Natural killer cell (primary cell): ENCODE measurements at regions not wholly inside any gene's neighbourhood (a gene's known extent, or its start where the extent isn't known, plus 50 kb on each side); places are given as distances from the start of the nearest gene placed in this dataset.

Experiments used
- ATAC-seq, 3 donors: fragments of 150-1000 bp in 2 of 3; fragments of 200-7000 bp in 1 of 3; cut with Tn5 transposase; 1 replicate in 1 of 3; 2 replicates in 2 of 3; pipeline ENCODE4 v1.10.0; 2021; ENCODE audit warnings: mild to moderate bottlenecking in 2 of 3, moderate library complexity in 2 of 3
- DNase-seq, 2 donors: peaks; one replicate each; pipeline versions ENCODE4 v3.0.0 to v3.0.0-alpha.2; 2013 to 2021; ENCODE audit warnings: mixed read lengths in 1 of 2
- H3K27ac ChIP-seq: one replicate; pipeline ENCODE4 v1.5.1; 2013; ENCODE audit warnings: mild to moderate bottlenecking, low read length
- H3K27me3 ChIP-seq: one replicate; pipeline ENCODE4 v1.6.1; 2013; ENCODE audit warnings: low read length; ENCODE audit not compliant: control insufficient read depth, insufficient read depth
- H3K36me3 ChIP-seq: one replicate; pipeline ENCODE4 v1.6.1; 2013; ENCODE audit warnings: low read length; ENCODE audit not compliant: control insufficient read depth, insufficient read depth
- H3K4me1 ChIP-seq: one replicate; pipeline ENCODE4 v1.6.1; 2013; ENCODE audit warnings: low read length; ENCODE audit not compliant: control insufficient read depth, insufficient read depth
- H3K4me3 ChIP-seq: one replicate; pipeline ENCODE4 v1.5.1; 2013; ENCODE audit warnings: low read length
- H3K9me3 ChIP-seq: one replicate; pipeline ENCODE4 v1.6.1; 2013; ENCODE audit warnings: low read length; ENCODE audit not compliant: control insufficient read depth, insufficient read depth
- H3K27ac Mint-ChIP-seq, 2 donors: one replicate each; pipeline ENCODE4 v1.8.0; 2022; ENCODE audit warnings: mild to moderate bottlenecking in 2 of 2, mixed read lengths in 2 of 2, moderate library complexity in 1 of 2
- H3K27me3 Mint-ChIP-seq, 2 donors: one replicate each; pipeline ENCODE4 v1.8.0; 2022; ENCODE audit warnings: low read depth in 2 of 2, mixed read lengths in 2 of 2
- H3K36me3 Mint-ChIP-seq: one replicate; pipeline ENCODE4 v1.8.0; 2022; ENCODE audit warnings: mixed read lengths
- H3K4me1 Mint-ChIP-seq, 2 donors: one replicate each; pipeline ENCODE4 v1.8.0; 2022; ENCODE audit warnings: mixed read lengths in 2 of 2
- H3K4me3 Mint-ChIP-seq: one replicate; pipeline ENCODE4 v1.8.0; 2022; ENCODE audit warnings: mild to moderate bottlenecking, moderate library complexity, mixed read lengths
- H3K9me3 Mint-ChIP-seq, 2 donors: one replicate each; pipeline ENCODE4 v1.8.0; 2022; ENCODE audit warnings: mixed read lengths in 2 of 2
- CTCF ChIP-seq: fragments of 200-600 bp; IDR thresholded peaks from one replicate; pipeline ENCODE4 v1.8.0; 2022; ENCODE audit warnings: antibody characterized with exemption
- WGBS: methylation state at CpG from one replicate; pipeline ENCODE4 v1.1.7; 2013; ENCODE audit warnings: missing lambda C conversion rate; ENCODE audit not compliant: insufficient coverage; 5-methylcytosine and 5-hydroxymethylcytosine counted together
- intact Hi-C: fragments of 100-400 bp; cut with micrococcal nuclease; formaldehyde crosslinking; loops from one replicate; pipeline ENCODE4 v1.14.2; 2022

GRCh38 chr6:150537893-150538292, 61.8 kb upstream of the PLEKHG1 start:
- intact Hi-C loops = no loop called here

GRCh38 chr6:150539111-150539510, 60.6 kb upstream of the PLEKHG1 start:
- Histone ChIP-seq H3K4me1 (no peaks in the 10 kb centered on the region), H3K36me3 (no peaks in the 10 kb centered on the region), H3K27ac (no peak overlapping the region), H3K27me3 (no peaks in the 10 kb centered on the region), H3K9me3 (no peaks in the 10 kb centered on the region), H3K4me3 (no peak overlapping the region)
- Mint-ChIP-seq H3K36me3 (no peaks in the 10 kb centered on the region), H3K9me3 (no peaks in the 10 kb centered on the region), H3K4me1 (no peaks in the 10 kb centered on the region), H3K27me3 (peaks cover 7 to 13% of the 10 kb centered on the region in 2 donors), H3K27ac (no peak overlapping the region), H3K4me3 (no peak overlapping the region)
- DNase-seq (no peak), ATAC-seq (no peak)
- intact Hi-C loops = no loop called here
- no peak for TF ChIP-seq CTCF
- WGBS = 90% methylated on average over 2 of the region's 2 CpGs

More at GRCh38 chr6:150537893-150538292, 61.8 kb upstream of the PLEKHG1 start:
- peaks cover 7% of the 10 kb centered on the region in 2 donors for H3K27me3 Mint-ChIP-seq
- H3K9me3 Mint-ChIP-seq = no peaks in the 10 kb centered on the region
- no peak overlapping the region for H3K4me3 Mint-ChIP-seq
- TF ChIP-seq CTCF = no peak
- no peak for ATAC-seq
- Histone ChIP-seq H3K4me1 (no peaks in the 10 kb centered on the region), H3K27ac (no peak overlapping the region), H3K36me3 (no peaks in the 10 kb centered on the region), H3K27me3 (no peaks in the 10 kb centered on the region), H3K9me3 (no peaks in the 10 kb centered on the region), H3K4me3 (no peak overlapping the region)
- H3K4me1 Mint-ChIP-seq = no peaks in the 10 kb centered on the region
- 83% methylated on average over 1 of the region's 1 CpG for WGBS
- H3K27ac Mint-ChIP-seq = no peak overlapping the region
- DNase-seq = no peak
- H3K36me3 Mint-ChIP-seq = no peaks in the 10 kb centered on the region

- Histone ChIP-seq H3K4me3 (no peak overlapping the region), H3K36me3 (no peaks in the 10 kb centered on the region), H3K27me3 (no peaks in the 10 kb centered on the region), H3K4me1 (no peaks in the 10 kb centered on the region), H3K9me3 (no peaks in the 10 kb centered on the region), H3K27ac (no peak overlapping the region)
- no peak for ATAC-seq
- intact Hi-C loops = no loop called here
- Mint-ChIP-seq H3K9me3 (no peaks in the 10 kb centered on the region), H3K4me1 (no peaks in the 10 kb centered on the region), H3K27me3 (peaks cover 7 to 13% of the 10 kb centered on the region in 2 donors), H3K27ac (no peak overlapping the region), H3K36me3 (no peaks in the 10 kb centered on the region), H3K4me3 (no peak overlapping the region)
- 78% methylated on average over 2 of the region's 2 CpGs for WGBS
- TF ChIP-seq CTCF = no peak
- DNase-seq = no peak
Measured at GRCh38 chr6:150539568-150539967, 60.1 kb upstream of the PLEKHG1 start.

- no peaks in the 10 kb centered on the region for H3K27me3 ChIP-seq
- WGBS = no CpG with 5 or more reads among the region's 2 CpGs
- H3K27ac ChIP-seq = no peak overlapping the region
- H3K9me3 ChIP-seq = no peaks in the 10 kb centered on the region
- no peak overlapping the region for H3K27ac Mint-ChIP-seq
- TF ChIP-seq CTCF = no peak
- no peak overlapping the region for H3K4me3 Mint-ChIP-seq
- ATAC-seq (no peak), DNase-seq (no peak)
- peaks cover 15% of the 10 kb centered on the region in 2 donors for H3K27me3 Mint-ChIP-seq
- intact Hi-C loops = no loop called here
- no peak overlapping the region for H3K4me3 ChIP-seq
- H3K36me3 Mint-ChIP-seq = no peaks in the 10 kb centered on the region
- H3K4me1 Mint-ChIP-seq = no peaks in the 10 kb centered on the region
- no peaks in the 10 kb centered on the region for H3K4me1 ChIP-seq
- no peaks in the 10 kb centered on the region for H3K9me3 Mint-ChIP-seq
- no peaks in the 10 kb centered on the region for H3K36me3 ChIP-seq
Measured at GRCh38 chr6:150541576-150541975, 58.1 kb upstream of the PLEKHG1 start.
